ENCODE measurements at regions not wholly inside any gene's neighbourhood (a gene's known extent, or its start where the extent isn't known, plus 50 kb on each side); places are given as distances from the start of the nearest gene placed in this dataset.

- TF ChIP-seq CTCF (IDR thresholded peaks at IDR 0.05; ENCODE audit: borderline replicate concordance, control extremely low read depth, extremely low read depth, insufficient read depth, missing control alignments): no peak
- DNase-seq (ENCODE audit: low spot score): no peak
- in situ Hi-C loops (cut with MboI; ENCODE audit: low sequenced_read_pairs, unreplicated experiment): loop anchor here (10.0 kb wide), 1 partner anchor 51 kb away; no protein-coding TSS in a partner anchor
These were observed 59.3 kb downstream of the GGTLC2 start for GRCh38 chr22:22703715-22704114.

GRCh38 chr22:22704156-22704946, 59.9 kb downstream of the GGTLC2 start:
- no peak for TF ChIP-seq CTCF (IDR thresholded peaks at IDR 0.05; ENCODE audit: borderline replicate concordance, control extremely low read depth, extremely low read depth, insufficient read depth, missing control alignments)
- in situ Hi-C loops (cut with MboI; ENCODE audit: low sequenced_read_pairs, unreplicated experiment): loop anchor here (10.0 kb wide), 1 partner anchor 50 kb away; no protein-coding TSS in a partner anchor
- no peak for DNase-seq (ENCODE audit: low spot score)

- TF ChIP-seq CTCF (IDR thresholded peaks at IDR 0.05; ENCODE audit: borderline replicate concordance, control extremely low read depth, extremely low read depth, insufficient read depth, missing control alignments): no peak
- DNase-seq (ENCODE audit: low spot score): no peak
- in situ Hi-C loops (cut with MboI; ENCODE audit: low sequenced_read_pairs, unreplicated experiment): loop anchor here (10.0 kb wide), 1 partner anchor 49 kb away; no protein-coding TSS in a partner anchor
These were observed 61.1 kb downstream of the GGTLC2 start for GRCh38 chr22:22705328-22706100.

GRCh38 chr22:22706253-22706915, 62.0 kb downstream of the GGTLC2 start:
- in situ Hi-C loops (cut with MboI; ENCODE audit: low sequenced_read_pairs, unreplicated experiment): loop anchor here (10.0 kb wide), 1 partner anchor 48 kb away; no protein-coding TSS in a partner anchor
- no peak for DNase-seq (ENCODE audit: low spot score)

GRCh38 chr22:22709719-22710445, 65.5 kb downstream of the GGTLC2 start:
- in situ Hi-C loops (cut with MboI; ENCODE audit: low sequenced_read_pairs, unreplicated experiment): loop anchor here (10.0 kb wide), 1 partner anchor 45 kb away; no protein-coding TSS in a partner anchor
- peak; percentile 7 for TF ChIP-seq CTCF (IDR thresholded peaks at IDR 0.05; ENCODE audit: borderline replicate concordance, control extremely low read depth, extremely low read depth, insufficient read depth, missing control alignments)
- no peak for DNase-seq (ENCODE audit: low spot score)

More at GRCh38 chr22:22706253-22706915, 62.0 kb downstream of the GGTLC2 start:
- no peak for TF ChIP-seq CTCF (IDR thresholded peaks at IDR 0.05; ENCODE audit: borderline replicate concordance, control extremely low read depth, extremely low read depth, insufficient read depth, missing control alignments)

All from GM13976 (cell line).